ENCODE measurements at regions not wholly inside any gene's neighbourhood (a gene's known extent, or its start where the extent isn't known, plus 50 kb on each side); places are given as distances from the start of the nearest gene placed in this dataset.

DNA sequence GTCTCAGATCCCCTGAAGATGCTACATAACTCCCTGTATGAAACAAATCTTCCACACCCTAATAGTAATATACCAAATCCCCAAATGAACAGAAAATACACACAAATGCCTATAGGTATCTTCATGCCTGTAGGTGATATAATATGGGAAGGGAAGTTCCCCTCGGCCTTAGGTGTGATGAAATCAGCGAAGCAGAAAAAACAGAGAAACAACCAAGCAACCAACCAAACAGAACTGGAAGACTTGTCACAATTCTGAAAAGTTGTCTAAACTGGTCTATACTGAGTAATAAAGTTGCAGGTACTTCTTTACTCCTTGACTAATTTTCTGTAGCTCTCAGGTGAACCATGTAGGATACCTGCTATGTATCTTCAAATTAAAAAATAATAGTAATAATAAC is 82.2 kb upstream of the SATB1 start:
- DNase-seq (ENCODE audit: low read depth): no peak
- in situ Hi-C loops (cut with HindIII; ENCODE audit: low pct_unique_long_range_greater_than_20kb, low sequenced_read_pairs): no loop called here

DNA sequence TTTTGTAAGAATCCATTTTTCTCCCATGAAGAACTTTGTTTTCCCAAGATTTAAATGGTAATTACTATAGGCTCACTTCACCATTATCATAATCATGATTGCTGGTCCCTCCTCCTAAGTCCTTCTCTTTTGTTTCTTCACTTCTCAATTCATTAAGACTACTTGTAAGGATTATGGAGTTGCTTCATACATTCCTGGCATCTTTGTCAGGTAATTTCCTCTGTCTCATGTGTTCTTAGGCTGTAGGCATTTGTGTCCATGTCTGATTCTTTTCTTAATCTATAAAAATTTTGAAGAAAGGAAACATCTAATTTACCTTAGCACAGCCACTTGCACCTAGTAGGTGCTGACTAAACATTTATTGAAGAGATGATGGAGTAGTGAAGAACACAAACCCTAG is 79.9 kb upstream of the SATB1 start:
- in situ Hi-C loops (cut with HindIII; ENCODE audit: low pct_unique_long_range_greater_than_20kb, low sequenced_read_pairs): no loop called here
- DNase-seq (ENCODE audit: low read depth): no peak

DNA sequence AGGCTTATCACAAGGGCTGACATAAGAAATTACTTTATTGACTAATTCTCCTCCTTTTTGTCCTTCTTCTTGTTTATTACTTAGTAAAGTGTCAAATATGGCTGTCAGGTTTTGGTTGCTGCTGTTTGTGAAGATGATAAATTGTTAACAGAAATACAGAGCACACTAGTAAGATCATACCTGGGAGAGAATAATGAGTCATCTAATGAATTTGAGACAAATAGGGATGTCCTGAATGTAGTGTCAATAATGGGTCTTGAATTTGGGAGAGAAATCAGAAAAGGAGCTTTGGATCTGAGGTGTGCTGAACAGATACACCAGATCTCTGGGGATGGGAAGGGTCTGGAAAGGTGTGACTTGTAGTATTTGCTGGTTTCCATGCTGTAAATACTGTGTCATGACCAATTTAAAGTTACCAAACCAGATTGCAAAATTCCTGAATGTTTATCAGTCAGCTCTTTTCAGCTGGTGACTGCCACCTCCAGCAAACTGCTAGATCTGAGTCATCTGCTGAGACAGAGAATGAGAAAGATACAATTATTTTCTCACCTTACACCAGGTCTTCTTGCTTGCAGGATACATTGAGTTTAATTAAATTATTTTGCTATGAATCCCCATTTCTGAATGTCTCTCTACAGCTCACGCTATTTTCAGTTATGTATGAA is 76.7 kb upstream of the SATB1 start:
- DNase-seq (ENCODE audit: low read depth): no peak
- in situ Hi-C loops (cut with HindIII; ENCODE audit: low pct_unique_long_range_greater_than_20kb, low sequenced_read_pairs): no loop called here

GRCh38 chr3:18500322-18500721 is 75.2 kb upstream of the SATB1 start:
- no peak for DNase-seq (ENCODE audit: low read depth)
- in situ Hi-C loops (cut with HindIII; ENCODE audit: low pct_unique_long_range_greater_than_20kb, low sequenced_read_pairs): no loop called here

- in situ Hi-C loops (cut with HindIII; ENCODE audit: low pct_unique_long_range_greater_than_20kb, low sequenced_read_pairs): no loop called here
These were observed 74.2 kb upstream of the SATB1 start for GRCh38 chr3:18499301-18499700.

DNA sequence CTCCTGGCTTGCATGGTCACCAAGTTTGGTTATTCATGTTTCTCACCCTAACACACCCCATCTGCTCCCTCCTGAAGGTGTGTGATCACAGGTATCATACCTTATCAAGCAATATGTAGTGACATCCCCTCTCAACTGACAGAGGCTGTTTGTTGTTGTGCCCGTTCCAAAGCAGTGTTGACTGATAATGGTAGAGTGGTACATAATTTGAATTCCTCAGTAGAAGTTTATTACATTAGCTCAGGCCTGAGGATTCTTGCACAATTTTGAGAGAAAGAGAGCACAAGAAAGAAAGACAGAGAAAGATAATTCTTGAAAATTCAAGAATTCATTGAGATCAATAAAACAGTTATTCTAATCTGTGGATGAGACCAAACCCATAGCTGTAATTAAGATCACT is 69.1 kb upstream of the SATB1 start:
- in situ Hi-C loops (cut with HindIII; ENCODE audit: low pct_unique_long_range_greater_than_20kb, low sequenced_read_pairs): no loop called here
- no peak for DNase-seq (ENCODE audit: low read depth)

More at GRCh38 chr3:18499301-18499700, 74.2 kb upstream of the SATB1 start:
- no peak for DNase-seq (ENCODE audit: low read depth)

- no peak for DNase-seq (ENCODE audit: low read depth)
- in situ Hi-C loops (cut with HindIII; ENCODE audit: low pct_unique_long_range_greater_than_20kb, low sequenced_read_pairs): no loop called here
These were observed 64.8 kb upstream of the SATB1 start for GRCh38 chr3:18489939-18490338.

DNA sequence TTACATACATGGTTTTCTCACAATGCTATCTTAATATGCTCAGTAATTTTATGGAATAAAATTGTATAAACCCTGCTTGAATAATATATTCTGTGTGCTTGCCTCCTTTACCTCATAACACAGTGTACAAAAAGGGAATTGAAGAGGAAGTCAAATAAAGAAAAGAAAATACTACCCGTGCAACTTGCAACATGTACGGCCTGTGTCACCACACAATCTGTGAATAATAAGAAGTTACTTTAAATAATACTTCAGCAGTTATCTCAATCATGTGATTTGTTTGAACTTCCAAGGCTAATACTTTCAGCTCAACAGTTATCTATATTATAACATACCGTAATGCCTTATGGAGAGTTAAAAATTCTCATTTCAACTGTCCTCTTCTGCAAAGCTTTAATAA is 58.1 kb upstream of the SATB1 start:
- in situ Hi-C loops (cut with HindIII; ENCODE audit: low pct_unique_long_range_greater_than_20kb, low sequenced_read_pairs): no loop called here
- no peak for DNase-seq (ENCODE audit: low read depth)

- in situ Hi-C loops (cut with HindIII; ENCODE audit: low pct_unique_long_range_greater_than_20kb, low sequenced_read_pairs): no loop called here
- no peak for DNase-seq (ENCODE audit: low read depth)
These were observed 56.9 kb upstream of the SATB1 start for GRCh38 chr3:18481946-18482548.

- in situ Hi-C loops (cut with HindIII; ENCODE audit: low pct_unique_long_range_greater_than_20kb, low sequenced_read_pairs): no loop called here
- no peak for DNase-seq (ENCODE audit: low read depth)
These were observed 52.5 kb upstream of the SATB1 start for GRCh38 chr3:18477620-18478019.
